Fibroblast of lung (primary cell): ENCODE measurements at regions not wholly inside any gene's neighbourhood (a gene's known extent, or its start where the extent isn't known, plus 50 kb on each side); places are given as distances from the start of the nearest gene placed in this dataset.

Source experiments
- CTCF ChIP-seq, 2 donors: IDR thresholded peaks in 1 of 2; conservative IDR thresholded peaks in 1 of 2; 1 replicate in 1 of 2; 2 replicates in 1 of 2; pipeline ENCODE4 v1.5.1; 2011 to 2012; ENCODE audit warnings: low read length in 2 of 2, control low read depth in 1 of 2, inconsistent platforms in 1 of 2, low read depth in 1 of 2, mild to moderate bottlenecking in 1 of 2
- EZH2 ChIP-seq: IDR thresholded peaks from 2 replicates; pipeline ENCODE4 v1.5.1; 2012; ENCODE audit warnings: low read length, control low read depth, mild to moderate bottlenecking; ENCODE audit errors: missing control alignments

GRCh38 chr11:130762638-130763037, 153.6 kb downstream of the SNX19 start:
- TF ChIP-seq EZH2 (no peak), CTCF (conservative IDR thresholded peaks at IDR 0.05 in 1 of 2, IDR thresholded peaks at IDR 0.05 in 1 of 2; ENCODE audit: low read depth in 1 of 2, low read length in 2 of 2) (no peak)
